ENCODE measurements at regions not wholly inside any gene's neighbourhood (a gene's known extent, or its start where the extent isn't known, plus 50 kb on each side); places are given as distances from the start of the nearest gene placed in this dataset.

DNA sequence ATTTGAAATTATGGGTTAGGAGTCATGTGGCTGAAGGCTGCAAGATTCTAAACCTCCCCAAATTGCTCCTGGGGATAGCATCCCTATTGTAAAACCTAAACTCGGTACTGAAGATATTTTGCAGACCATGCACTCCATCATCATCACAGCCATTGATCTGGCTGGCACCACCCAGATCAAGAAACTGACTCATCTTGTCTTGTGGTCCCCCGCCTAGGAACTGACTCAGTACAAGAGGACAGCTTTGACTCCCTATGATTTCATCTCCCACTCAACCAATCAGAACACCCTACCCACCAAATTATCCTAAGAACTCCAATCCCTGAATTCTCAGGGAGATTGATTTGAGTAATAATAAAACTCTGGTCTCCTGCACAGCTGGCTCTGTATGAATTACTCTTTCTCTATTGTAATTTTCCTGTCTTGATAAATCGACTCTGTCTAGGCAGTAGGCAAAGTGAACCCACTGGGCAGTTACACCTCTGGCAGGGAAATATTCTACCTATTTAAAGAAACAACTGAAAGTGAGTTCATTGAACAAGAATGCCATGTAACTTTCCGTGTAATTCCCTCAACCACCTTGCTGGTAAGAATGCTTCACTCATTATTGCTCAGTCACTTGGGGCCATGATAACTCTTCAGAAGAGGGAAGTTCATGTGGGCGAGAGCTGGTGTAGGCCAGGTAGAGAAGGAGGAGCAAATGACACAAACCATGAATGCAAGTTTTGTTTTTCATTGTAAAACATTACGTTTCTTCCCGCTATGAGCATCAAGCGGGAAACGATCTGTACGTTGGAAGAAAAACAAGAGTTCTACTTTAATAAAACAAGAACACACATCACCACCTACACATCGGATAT, 602.9 kb upstream of the ARID1B start:
- DNase-seq, result no peak

DNA sequence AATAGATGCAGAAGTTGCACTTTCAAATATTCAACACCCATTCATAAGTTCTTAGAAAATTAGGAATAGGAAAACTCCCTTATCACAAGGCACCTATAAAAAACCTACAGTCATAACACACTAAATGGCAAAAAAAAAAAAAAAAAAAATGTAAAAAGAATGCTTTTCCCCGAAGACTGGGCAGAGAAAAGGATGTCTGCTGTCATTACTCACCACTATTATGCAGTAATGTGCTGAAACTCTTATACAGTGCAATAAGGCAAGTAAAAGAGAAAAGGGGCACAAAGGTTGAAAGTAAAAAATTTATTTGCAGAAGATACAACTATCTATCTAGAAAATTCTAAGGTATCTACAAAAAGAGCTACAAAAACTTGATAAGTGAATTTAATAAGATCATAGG, 607.8 kb upstream of the ARID1B start:
- no peak for DNase-seq

DNA sequence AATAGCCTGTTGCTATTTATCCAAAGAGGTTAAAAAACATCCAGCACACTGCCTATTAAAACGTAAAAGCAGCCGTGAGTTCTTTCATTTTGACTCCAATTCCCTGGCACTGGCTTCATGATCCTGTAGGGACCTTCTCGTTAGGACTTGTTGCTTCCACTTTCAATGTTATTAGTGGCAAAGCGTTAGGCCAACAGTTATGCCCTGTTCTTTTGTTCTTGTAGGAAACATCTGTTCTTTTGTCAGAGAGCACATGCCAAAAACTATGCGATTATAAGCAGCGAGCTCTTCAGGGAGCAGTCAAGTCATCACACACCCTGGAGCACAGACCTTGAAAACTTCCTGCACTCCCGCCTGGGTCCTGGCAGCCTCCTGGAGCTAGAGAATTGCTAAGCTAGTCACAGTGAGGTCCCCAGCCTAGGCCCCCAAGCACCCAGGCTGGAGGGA, 609.5 kb upstream of the ARID1B start:
- DNase-seq, result no peak

DNA sequence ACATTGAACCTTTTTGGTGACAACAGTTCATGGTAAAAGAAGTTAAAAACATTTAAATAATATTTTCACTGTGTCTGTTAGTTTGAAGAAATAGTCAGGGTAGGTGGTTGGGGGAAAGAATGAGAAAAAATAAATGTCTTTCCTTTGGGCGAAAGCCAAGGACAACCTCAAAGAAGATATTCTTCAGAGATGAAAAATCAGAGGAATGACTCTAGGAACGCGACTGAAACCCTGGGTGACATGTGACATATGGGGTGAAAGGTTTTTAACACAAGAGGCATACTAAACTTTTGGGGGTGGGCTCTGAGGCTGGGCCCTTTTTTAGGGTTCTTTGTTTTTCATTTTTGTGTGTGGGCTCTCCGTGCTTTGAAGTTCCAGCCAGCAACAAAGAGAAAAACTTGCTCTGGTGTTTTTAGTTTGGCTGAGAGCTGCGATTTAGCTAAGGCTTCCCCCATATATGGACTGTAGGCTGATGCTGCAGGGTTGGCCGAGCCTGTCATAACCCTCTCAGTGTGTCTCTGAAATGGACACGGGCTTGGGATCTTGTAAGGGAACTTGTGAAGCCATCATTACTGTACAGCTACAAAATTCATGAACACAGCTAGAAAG, 610.1 kb upstream of the ARID1B start:
- no peak for DNase-seq

DNA sequence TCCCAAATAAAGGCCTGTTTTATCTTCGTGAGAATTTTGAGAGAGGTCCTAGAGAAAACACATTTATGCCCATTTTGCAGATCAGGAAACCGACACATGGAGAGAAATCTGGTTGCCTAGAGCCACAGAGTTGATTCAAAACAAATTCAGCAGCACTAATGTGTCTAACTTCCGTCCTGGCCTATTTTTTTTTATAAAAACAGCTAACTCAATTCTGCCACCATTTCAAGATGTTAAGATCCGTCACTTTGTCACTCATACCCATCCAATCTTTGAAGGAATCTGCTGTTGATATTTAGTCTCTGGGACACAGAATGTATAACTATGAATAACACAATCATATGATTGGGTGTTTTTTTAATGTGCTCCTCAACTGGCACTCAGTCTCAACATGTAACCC, 611.1 kb upstream of the ARID1B start:
- DNase-seq, result no peak

DNA sequence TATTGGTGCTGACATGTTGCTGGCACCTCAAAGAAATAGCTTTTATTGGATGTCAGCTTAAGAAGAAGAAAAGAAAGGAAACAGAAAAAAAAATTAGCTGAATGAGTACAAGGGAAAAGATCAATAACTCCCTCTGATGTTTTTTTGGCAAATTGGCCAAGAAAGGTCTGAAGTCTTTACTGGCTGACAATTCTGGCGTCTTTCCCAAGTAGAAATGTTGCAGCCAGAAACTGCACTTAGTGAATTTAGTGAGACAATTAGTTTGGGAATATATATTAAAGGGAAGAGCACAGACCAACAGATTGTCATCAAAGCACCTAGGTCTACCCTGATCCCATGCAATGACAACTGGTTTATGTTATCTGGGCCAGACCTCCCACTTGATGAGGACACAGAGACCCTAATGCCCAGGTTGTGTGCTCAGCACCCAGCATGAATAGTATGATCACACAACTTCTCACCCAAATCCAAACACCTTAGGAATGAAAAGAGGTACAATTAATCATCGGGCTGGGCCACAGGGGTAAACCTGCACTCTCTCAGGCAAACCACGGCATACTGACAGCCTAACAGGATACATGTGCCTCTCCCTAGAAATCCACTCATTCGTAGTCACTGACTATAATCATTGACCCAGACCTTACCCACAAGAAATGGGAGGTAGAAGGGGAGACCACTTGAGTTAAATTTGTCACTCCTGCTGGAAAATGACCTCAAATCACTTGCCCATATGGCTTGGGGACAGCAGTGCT, 612.3 kb upstream of the ARID1B start:
- DNase-seq, result no peak

DNA sequence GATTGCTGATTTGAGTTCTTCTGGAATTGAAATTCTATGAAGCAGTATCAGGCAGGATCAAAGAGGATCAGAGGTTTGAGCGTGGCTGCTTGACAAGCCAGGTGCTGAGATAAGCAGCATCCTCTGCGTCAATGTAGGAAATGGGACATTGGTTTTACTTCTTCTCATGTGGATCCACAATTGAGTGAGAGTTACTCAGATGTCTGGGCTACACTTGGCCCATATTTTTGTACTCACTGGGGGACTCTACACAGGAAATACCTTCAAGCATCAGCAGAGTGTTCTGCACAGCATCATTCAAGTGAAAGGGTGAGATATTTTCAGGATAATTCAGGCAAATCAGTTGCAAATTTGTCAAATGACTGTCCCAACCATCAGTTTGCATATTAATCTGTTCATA, 613.9 kb upstream of the ARID1B start:
- no peak for DNase-seq

DNA sequence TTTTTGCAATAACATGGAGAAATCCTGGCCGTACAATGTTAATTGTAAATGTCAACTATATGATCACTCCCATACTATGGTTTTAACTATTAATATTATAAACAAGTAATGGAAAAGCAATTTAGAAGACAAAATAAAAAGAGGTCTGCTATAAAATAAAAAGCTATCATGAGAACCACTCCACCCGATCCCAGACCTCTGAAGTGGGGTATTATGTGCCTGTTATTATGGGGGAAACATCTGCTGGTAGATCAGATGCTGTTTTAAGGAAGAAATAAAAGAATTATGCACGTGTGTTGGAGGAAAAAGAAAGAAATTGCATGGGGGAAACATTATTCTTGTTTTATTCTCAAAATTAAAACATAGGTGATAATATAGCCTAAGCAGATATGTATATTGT, 615.7 kb upstream of the ARID1B start:
- DNase-seq, result no peak

DNA sequence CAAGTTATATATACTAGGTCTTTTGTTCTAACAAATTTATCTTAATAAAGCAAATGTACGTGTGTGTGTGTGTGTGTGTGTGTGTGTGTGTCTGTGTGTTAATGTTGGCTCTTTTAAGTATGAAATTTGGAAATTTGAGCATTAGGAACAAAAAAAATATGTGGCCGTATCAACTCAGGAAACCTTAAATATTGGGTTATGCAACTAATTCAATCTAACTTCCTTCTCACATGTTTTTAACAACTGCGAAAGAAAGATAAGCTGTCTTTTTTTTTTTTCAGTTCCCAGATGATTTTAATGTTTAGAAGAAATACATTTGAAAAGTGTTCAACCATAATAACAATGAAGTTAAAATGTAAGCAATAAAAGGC, 616.4 kb upstream of the ARID1B start:
- no peak for DNase-seq

DNA sequence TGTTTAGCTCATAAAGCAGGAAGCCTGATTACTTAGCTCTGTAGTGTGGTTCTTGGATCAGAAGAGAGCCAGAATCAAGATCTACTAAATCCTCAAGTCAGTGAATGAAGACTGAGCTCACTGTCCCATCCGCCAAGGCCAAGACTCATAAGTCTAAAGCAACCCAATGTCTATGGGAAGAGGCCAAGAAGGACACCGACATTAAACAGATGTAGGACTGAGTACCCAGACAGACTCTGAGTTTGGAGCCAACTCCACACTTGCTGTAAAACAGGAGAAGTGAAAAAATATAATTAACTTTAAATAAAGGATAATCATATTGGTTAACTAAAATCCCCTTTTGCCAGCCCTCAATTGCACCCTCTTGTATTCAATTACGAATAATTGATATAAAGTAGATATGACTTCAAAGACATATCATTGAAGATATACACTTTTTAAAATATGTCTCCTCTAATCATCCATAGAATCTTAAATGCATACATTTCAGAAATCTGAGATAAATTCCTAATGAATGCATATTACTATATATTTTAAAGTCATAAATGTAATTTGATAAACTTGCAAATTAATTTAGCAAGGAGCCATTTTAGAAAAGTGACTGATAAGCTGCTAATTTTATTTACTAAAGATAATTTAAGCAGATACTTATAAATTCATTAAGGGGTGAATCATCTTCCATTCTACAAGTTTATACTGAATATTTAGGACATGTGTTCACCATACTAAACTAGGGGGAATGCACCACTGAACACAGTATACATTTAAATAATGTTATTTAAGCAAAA, 617.0 kb upstream of the ARID1B start:
- no peak for DNase-seq

DNA sequence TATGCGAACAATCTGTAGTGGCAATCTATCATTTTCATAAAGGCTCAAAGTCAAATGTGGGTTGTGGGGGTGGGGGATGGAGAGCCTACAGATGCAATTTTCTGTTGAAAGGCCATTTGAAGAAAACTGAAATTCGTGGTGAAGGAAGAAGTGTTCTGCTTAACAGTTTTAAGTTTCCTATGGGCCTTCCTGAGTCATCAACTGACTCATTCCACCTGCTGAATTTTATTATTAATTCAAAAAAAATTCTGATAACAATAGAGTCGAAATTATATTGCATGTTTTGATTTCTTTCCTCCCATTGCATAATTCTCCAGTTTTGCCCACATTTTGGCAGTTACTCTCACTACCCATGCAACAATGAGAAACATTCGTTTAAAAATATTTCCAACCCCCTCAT, 622.3 kb upstream of the ARID1B start:
- no peak for DNase-seq

DNA sequence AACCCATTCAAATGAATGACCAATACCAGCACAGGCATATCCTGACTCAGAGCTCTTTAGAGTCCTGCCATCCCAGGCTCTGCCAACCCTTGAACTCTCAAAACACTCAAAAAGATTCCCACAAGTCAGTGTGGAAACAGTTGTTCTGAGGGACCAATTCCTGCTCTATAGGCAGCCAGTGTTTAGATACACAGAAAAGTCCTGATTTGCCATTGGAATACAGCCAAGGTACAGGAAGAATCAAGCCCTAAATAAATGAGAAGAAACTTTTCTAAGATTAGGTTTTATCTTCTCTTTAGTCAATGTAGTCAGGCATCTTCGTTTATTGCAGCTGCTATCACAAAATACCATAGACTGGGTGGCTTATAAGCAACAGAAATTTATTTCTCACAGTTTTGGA, 626.8 kb upstream of the ARID1B start:
- no peak for DNase-seq

DNA sequence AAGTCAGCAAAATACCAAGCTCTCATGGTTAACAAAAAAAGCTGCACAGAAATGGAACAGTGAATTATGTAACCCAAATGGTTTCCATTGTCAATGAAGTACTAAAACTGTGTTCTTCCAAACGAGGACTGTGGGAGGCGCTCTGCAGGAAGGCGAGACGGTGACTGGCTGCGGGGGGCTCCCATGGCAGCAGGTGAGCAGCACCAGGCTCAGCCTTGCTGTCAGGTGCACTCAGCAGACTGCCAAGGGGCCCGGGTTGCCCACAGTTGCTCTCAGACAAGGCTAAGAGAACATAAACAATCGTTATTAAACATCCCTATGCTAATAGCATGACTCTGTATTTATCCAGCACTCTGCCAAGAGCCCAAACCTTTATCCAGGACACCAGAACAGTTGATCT, 630.3 kb upstream of the ARID1B start:
- no peak for DNase-seq

DNA sequence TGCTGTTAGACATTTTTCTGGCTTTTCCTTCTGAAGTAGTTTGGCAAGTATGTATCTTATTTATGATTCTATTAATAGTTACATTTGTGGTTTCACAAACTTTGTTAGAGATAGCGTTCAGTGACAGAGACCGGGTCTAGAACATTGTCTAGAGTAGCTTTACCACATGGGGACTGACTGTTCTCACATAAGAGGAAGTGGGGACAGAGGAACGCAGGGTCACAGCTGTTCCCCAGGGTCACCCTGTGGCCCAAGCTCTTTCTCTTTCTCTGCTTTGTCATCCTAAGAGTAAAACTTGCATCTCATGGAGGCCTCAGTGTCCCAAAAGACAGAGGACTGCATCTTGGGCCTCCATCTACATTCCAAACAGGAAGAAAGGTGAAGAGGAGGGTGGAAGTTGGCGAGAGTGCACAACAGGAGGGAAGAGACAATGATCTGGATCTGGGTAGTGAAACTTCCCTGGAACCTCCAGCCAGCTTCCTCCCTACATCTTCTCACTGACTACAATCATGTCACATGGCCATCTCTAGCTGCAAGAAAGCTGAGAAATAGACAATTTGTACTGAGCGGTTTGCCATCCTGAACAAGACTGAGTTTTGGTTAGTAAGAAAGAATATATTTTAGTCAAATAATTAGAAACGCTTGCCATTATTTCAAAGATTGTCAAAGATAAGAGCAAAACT, 645.8 kb upstream of the ARID1B start:
- DNase-seq, result no peak

DNA sequence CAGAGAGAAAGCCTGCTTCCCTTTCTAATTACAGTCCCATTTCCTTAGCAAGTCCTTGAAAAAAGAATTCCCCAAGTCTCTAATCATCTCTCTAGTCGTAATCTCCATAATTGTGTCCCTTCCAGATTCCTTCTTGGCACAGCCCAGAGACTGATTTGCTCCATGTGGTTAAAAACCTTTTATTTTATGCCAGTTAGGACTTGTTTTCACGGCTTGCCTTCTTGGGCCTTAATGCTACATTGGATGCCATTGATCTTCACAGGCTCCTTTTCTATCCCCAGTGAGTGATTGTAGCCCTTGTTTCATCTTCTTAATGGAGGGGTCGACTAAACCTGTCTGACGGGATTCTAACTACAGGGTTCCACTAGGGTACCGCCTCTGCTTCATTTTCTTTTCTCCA, 650.6 kb upstream of the ARID1B start:
- no peak for DNase-seq

DNA sequence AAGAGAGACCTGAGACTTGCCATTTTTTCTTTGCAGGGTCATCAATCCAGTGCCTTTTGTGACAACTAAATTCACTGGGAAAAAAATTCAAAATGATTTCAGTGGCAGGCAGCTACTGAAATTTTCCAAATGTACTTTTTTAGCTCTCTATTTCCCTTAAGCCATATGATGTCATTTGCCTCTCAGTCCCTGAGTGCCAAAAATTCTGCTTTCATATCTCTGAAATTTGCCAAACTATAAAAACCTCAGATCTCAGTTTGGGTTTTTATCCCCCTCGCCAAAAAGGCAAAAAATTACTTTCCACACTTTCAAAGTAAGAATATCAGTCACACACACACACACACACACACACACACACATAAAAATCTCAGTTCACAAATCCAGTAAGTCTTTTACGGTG, 651.3 kb upstream of the ARID1B start:
- no peak for DNase-seq

DNA sequence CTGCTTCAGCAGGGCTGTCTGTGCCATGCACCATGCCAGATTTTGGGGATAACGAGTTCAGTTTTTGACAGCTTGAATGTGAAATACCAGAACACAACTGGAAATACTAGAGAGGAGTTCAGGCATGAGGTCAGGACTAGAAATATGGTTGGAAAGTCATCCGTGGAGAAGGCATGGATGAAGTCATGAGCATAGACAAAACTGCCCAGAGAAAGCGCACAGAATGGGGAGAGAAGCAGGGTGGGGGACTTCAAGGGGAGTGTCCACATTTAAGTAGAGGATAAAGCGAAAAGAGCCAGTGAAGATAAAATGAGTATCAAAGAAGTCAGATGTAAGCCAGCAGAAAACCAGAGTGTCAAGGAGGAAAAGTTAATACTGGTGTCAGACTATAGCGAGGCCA, 653.4 kb upstream of the ARID1B start:
- DNase-seq, result no peak

DNA sequence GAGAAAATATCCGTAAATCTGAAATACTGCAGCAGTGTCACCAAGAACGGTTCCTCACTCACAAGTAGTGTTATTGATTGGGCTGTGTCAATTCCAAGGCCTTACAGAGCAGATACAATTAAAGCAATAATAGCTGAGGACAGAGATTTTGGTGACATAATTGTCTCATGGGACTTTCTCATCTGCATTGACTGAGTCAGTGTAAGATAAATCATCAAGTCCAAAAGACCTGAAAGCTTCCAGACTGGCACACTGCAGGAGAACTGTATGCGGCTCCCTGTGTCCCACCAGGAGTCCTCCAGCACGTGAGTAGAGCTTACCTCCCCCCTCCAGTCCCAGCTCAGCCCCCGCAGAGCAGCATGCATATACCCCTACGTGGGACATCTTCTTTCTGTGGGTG, 655.2 kb upstream of the ARID1B start:
- DNase-seq, result no peak

DNA sequence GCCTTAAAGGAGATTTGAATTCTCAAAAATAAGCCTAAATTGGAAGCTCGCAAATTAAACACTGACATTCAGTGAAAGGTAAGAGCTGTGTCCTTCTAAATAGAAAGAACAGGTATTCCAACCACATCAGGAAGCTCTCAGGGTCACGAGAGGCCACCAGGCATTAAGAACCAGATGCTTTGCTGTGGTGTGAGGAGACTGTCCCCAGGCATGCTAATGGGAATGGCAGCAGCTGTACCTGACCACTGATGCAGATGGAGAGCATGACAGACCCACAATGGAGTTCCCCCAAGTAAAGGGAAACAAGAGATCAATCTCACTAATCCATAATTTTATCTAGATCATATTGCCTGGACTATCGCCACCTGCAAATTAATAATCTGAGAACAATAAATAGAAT, 658.9 kb upstream of the NOX3 start:
- DNase-seq, result peak; percentile 62

DNA sequence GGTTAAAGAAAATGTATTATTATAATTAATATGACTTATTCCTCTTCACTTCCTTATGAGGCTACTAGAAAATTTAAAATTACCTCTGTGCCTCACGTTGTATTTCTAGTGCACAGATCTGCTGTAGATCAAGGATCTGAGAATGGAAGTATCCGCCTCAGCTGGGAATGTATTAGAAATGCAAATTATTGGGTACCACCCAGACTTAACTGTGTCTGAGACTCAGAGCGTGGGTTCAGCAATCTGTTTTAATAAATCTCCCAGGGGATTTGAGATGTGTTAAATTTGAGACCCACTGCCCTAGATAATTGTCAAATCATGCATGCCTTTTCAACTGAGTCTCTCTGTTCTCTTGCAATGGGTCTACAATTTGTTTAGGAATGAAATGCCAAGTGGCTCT, 658.0 kb upstream of the NOX3 start:
- no peak for DNase-seq

DNA sequence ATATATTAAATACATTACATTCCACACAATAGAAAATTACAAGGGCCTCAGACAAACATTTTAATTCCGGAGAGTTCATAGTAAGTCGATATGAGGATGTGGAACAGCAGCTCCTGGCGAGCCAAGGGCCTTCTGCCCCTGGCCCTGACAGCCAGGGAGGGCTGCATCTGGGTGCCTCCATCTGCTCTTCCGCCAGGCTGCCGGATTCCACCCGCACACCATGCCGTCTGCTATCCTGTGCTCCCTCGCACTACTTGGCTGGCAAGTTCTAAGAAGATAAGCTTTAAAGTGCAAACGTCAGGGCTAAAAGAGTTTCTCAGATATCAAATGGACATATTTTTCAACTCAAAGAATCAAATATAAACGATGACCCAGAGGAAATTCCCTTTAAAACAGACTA, 656.3 kb upstream of the NOX3 start:
- no peak for DNase-seq

DNA sequence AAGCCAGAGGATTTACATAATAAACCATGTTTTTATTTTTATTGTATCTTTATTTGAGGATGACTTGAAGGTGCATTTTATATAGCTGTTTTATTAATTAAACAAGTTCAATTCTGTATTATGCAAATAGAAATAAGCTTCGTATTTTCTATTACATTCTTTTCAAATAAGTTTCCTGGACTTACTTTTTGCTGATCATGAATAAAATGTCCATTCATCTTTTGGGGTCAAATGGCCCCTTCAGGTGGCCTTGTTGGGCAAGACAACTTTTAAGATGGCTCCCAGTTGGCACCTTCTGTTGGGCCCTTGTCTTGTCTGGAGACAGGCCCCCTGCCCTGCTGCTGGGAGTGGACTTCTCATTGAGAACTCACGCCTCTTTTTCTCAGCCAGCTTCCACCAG, 654.6 kb upstream of the NOX3 start:
- no peak for DNase-seq

DNA sequence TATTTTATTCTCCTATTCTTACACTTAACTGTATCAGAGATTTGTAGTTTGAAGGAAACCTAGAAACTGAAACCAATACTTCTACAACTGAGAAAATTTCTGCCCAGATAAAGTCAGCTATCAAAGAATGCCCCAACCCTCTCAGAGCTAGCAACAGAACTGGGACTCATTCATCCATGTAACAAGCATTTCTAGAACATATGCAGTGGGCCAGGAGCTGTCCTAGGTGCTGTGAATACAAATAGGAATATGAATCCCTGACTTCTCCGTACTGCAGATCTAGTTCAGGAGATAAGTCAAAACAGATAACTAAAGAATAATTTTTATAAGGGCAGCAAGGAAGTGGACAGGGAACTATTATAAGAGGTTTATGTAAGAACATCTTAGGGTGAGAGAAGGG, 654.1 kb upstream of the NOX3 start:
- DNase-seq, result no peak

Measured in NCI-H146 (cell line).